Adrenal gland (tissue), 9 donors: ENCODE measurements at regions not wholly inside any gene's neighbourhood (a gene's known extent, or its start where the extent isn't known, plus 50 kb on each side); places are given as distances from the start of the nearest gene placed in this dataset.
A peak's percentile ranks its signal among the peaks of the same experiment; 100 is the strongest.

ENCODE experiments used
- DNase-seq, 7 donors: peaks; one replicate each; pipeline ENCODE4 v3.0.0-alpha.2; 2019 to 2020
- H3K27ac ChIP-seq, 5 donors: fragments of 200-600 bp; sonication (generic) in 4 of 5; 1 replicate in 3 of 5; 2 replicates in 2 of 5; pipeline versions ENCODE4 v1.5.1 to v1.8.0; 2016 to 2020; ENCODE audit warnings: mild to moderate bottlenecking in 1 of 5
- H3K27me3 ChIP-seq: fragments of 200-600 bp; 2 replicates; pipeline ENCODE4 v1.8.0; 2021
- H3K36me3 ChIP-seq, 2 donors: fragments of 200-600 bp; replicated peaks in 1 of 2; 1 replicate in 1 of 2; 2 replicates in 1 of 2; pipeline versions ENCODE4 v1.5.1 to v1.8.0; 2018 to 2022
- H3K4me1 ChIP-seq, 2 donors: fragments of 200-600 bp; replicated peaks in 1 of 2; 1 replicate in 1 of 2; 2 replicates in 1 of 2; pipeline versions ENCODE4 v1.5.1 to v1.8.0; 2018 to 2021
- H3K4me3 ChIP-seq, 4 donors: fragments of 200-600 bp; sonication (generic) in 3 of 4; one replicate each; pipeline ENCODE4 v1.5.1; 2016 to 2018
- H3K9me3 ChIP-seq, 3 donors: fragments of 200-600 bp; sonication (generic) in 1 of 3; replicated peaks in 1 of 3; 1 replicate in 2 of 3; 2 replicates in 1 of 3; pipeline versions ENCODE4 v1.5.1 to v1.8.0; 2016 to 2021
- CTCF ChIP-seq, 6 experiments: fragments of 450-650 bp in 4 of 6; fragments of 200-600 bp in 2 of 6; sonication (generic) in 1 of 6; IDR thresholded peaks; 1 replicate in 5 of 6; 2 replicates in 1 of 6; pipeline versions ENCODE4 v1.5.1 to v1.8.0; 2016 to 2021; ENCODE audit warnings: antibody characterized with exemption in 6 of 6, mild to moderate bottlenecking in 2 of 6, moderate library complexity in 1 of 6
- POLR2A ChIP-seq, 2 donors: fragments of 450-650 bp; IDR thresholded peaks; one replicate each; pipeline ENCODE4 v1.6.1; 2017; ENCODE audit warnings: antibody characterized with exemption in 2 of 2, mild to moderate bottlenecking in 2 of 2, moderate library complexity in 1 of 2
- WGBS, 4 donors: extraction: QIAGEN DNeasy Blood & Tissue Kit in 2 of 4; methylation state at CpG; one replicate each; pipeline versions ENCODE4 v1.1.5 to v1.1.7; 2013 to 2017; 5-methylcytosine and 5-hydroxymethylcytosine counted together
- intact Hi-C, 2 donors: fragments of 100-400 bp; cut with DNase I; formaldehyde crosslinking; loops; one replicate each; pipeline versions ENCODE4 v1.14.1 to v1.15.0; 2022 to 2023
- donor health status: healthy with polysubstance abuse.
- donor health status: Bipolar disorder and iron deficiency.
- donor health status: DM: yes; HTN: yes; CAD: no.
- donor health status: DM: no; HTN: no; CAD: no.
- donor health status: DM: no; HTN: no; CAD: no.

GRCh38 chr12:46663318-46663717 lies 162.5 kb downstream of the SLC38A4 start:
- H3K9me3 ChIP-seq = peaks cover 0 to 5% (median 0%) of the 10 kb centered on the region in 3 donors
- H3K27me3 ChIP-seq = no peaks in the 10 kb centered on the region
- no peaks in the 10 kb centered on the region for H3K36me3 ChIP-seq
- peaks cover 0 to 42% of the 10 kb centered on the region in 2 donors for H3K4me1 ChIP-seq
- DNase-seq = no peak
- intact Hi-C loops = loop anchor here in 1 of 2 donors (5.0 kb wide), 1 partner anchor 291 kb away; the partner anchor contains the start of gene SLC38A2
- TF ChIP-seq CTCF (IDR thresholded peaks at IDR 0.05) = no peak
- TF ChIP-seq POLR2A (IDR thresholded peaks at IDR 0.05) = no peak
- H3K27ac ChIP-seq = no peak overlapping the region
- no peak overlapping the region for H3K4me3 ChIP-seq

- intact Hi-C loops = loop anchor here in 1 of 2 donors (5.0 kb wide), 1 partner anchor 289 kb away; the partner anchor contains the start of gene SLC38A2
- H3K27ac ChIP-seq = peak overlapping the region in 2 of 5 donors; percentile 45 to 52
- H3K9me3 ChIP-seq = no peaks in the 10 kb centered on the region
- no peaks in the 10 kb centered on the region for H3K36me3 ChIP-seq
- H3K4me1 ChIP-seq = peaks cover 0 to 50% of the 10 kb centered on the region in 2 donors
- DNase-seq = peak in 6 of 7 donors; percentile 32 to 56 (median 38)
- TF ChIP-seq CTCF (IDR thresholded peaks at IDR 0.05) (peak; percentile 73 to 94 (median 86)), POLR2A (IDR thresholded peaks at IDR 0.05) (no peak)
- H3K4me3 ChIP-seq = no peak overlapping the region
- H3K27me3 ChIP-seq = no peaks in the 10 kb centered on the region
- WGBS, 4 donors = 21 to 37% (median 36%) methylated on average over 2 of the region's 2 CpGs
These were observed 164.5 kb downstream of the SLC38A4 start for GRCh38 chr12:46661110-46661845.

DNA sequence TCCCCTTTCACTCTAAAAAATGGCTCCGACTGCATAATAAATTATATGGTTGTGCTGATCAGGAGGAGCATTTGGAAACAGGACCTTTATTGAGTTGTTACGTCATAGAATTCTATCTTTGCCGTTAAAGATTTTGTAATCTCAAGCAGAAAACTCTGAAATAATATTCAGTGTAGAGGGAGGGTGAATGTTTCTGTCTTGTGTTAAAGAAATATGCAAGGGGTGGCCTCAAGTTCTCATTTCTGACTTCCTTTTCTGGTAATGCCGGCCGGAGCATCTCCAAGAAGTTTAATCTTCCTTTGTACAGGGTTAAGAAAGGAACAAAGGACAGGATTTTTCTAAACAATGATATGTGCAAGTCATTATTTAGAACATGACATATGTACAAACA lies 165.1 kb downstream of the SLC38A4 start:
- DNase-seq = no peak
- intact Hi-C loops = loop anchor here in 1 of 2 donors (5.0 kb wide), 1 partner anchor 288 kb away; the partner anchor contains the start of gene SLC38A2
- H3K27ac ChIP-seq = peak overlapping the region in 2 of 5 donors; percentile 45 to 52
- no peak overlapping the region for H3K4me3 ChIP-seq
- H3K9me3 ChIP-seq = no peaks in the 10 kb centered on the region
- H3K36me3 ChIP-seq = no peaks in the 10 kb centered on the region
- WGBS, 4 donors = 46 to 54% (median 53%) methylated on average over 5 of the region's 5 CpGs
- H3K4me1 ChIP-seq = peaks cover 0 to 50% of the 10 kb centered on the region in 2 donors
- TF ChIP-seq CTCF (IDR thresholded peaks at IDR 0.05) (no peak), POLR2A (IDR thresholded peaks at IDR 0.05) (no peak)
- no peaks in the 10 kb centered on the region for H3K27me3 ChIP-seq

- 64 to 79% (median 76%) methylated on average over 1 of the region's 1 CpG for WGBS, 4 donors
- DNase-seq = no peak
These were observed 165.5 kb downstream of the SLC38A4 start for GRCh38 chr12:46660276-46660675.

More at GRCh38 chr12:46660276-46660675, 165.5 kb downstream of the SLC38A4 start:
- Histone ChIP-seq H3K4me3 (no peak overlapping the region), H3K36me3 (no peaks in the 10 kb centered on the region), H3K27me3 (no peaks in the 10 kb centered on the region), H3K27ac (peak overlapping the region in 2 of 5 donors; percentile 45 to 52), H3K9me3 (no peaks in the 10 kb centered on the region), H3K4me1 (peaks cover 0 to 49% of the 10 kb centered on the region in 2 donors)
- TF ChIP-seq POLR2A (IDR thresholded peaks at IDR 0.05) (no peak), CTCF (IDR thresholded peaks at IDR 0.05) (no peak)
- intact Hi-C loops = loop anchor here in 1 of 2 donors (5.0 kb wide), 1 partner anchor 288 kb away; the partner anchor contains the start of gene SLC38A2
